Kidney capillary endothelial cell (primary cell): ENCODE measurements at regions not wholly inside any gene's neighbourhood (a gene's known extent, or its start where the extent isn't known, plus 50 kb on each side); places are given as distances from the start of the nearest gene placed in this dataset.
"Not testable (repeated sequence)": the region's sequence is repeated elsewhere in the genome, so short reads cannot be mapped to it uniquely, and the experiment has no call there.

Experiments used
- DNase-seq: peaks from one replicate; pipeline ENCODE4 v3.0.0-alpha.2; 2018; ENCODE audit warnings: low spot score

GRCh38 chr1:232416026-232416568, 213.8 kb downstream of the SIPA1L2 start:
- no peak for DNase-seq

GRCh38 chr1:232415481-232415880, 214.5 kb downstream of the SIPA1L2 start:
- not testable (repeated sequence) for DNase-seq

- DNase-seq, result no peak
Observed at GRCh38 chr1:232414100-232414499, 215.8 kb downstream of the SIPA1L2 start.

- DNase-seq, result no peak
Observed at GRCh38 chr1:232413674-232414073, 216.3 kb downstream of the SIPA1L2 start.

- no peak for DNase-seq
Observed at GRCh38 chr1:232409584-232409983, 220.3 kb downstream of the SIPA1L2 start.

- DNase-seq, result no peak
Observed at GRCh38 chr1:232407120-232407519, 222.8 kb downstream of the SIPA1L2 start.

- no peak for DNase-seq
Observed at GRCh38 chr1:232405781-232406180, 224.2 kb downstream of the SIPA1L2 start.

GRCh38 chr1:232404981-232405731, 224.8 kb downstream of the SIPA1L2 start:
- DNase-seq, result no peak

- no peak for DNase-seq
Observed at GRCh38 chr1:232404227-232404626, 225.7 kb downstream of the SIPA1L2 start.

- DNase-seq, result no peak
Observed at GRCh38 chr1:232403017-232403714, 226.8 kb downstream of the SIPA1L2 start.

- DNase-seq, result no peak
Observed at GRCh38 chr1:232398823-232399222, 231.1 kb downstream of the SIPA1L2 start.

GRCh38 chr1:232393444-232394146, 236.3 kb downstream of the SIPA1L2 start:
- no peak for DNase-seq

- DNase-seq, result no peak
Observed at GRCh38 chr1:232393010-232393409, 236.9 kb downstream of the SIPA1L2 start.

- no peak for DNase-seq
Observed at GRCh38 chr1:232390590-232390989, 239.3 kb downstream of the SIPA1L2 start.

- DNase-seq, result no peak
Observed at GRCh38 chr1:232389744-232390143, 240.2 kb downstream of the SIPA1L2 start.

- DNase-seq, result no peak
Observed at GRCh38 chr1:232388363-232388762, 241.6 kb downstream of the SIPA1L2 start.

GRCh38 chr1:232386721-232387510, 243.0 kb downstream of the SIPA1L2 start:
- DNase-seq, result no peak

- no peak for DNase-seq
Observed at GRCh38 chr1:232386294-232386693, 243.6 kb downstream of the SIPA1L2 start.

- peak; percentile 46 for DNase-seq
Observed at GRCh38 chr1:232385221-232385620, 244.7 kb downstream of the SIPA1L2 start.

GRCh38 chr1:232384171-232384883, 245.6 kb downstream of the SIPA1L2 start:
- no peak for DNase-seq

GRCh38 chr1:232383455-232384123, 246.3 kb downstream of the SIPA1L2 start:
- no peak for DNase-seq
